NB4 (cell line): ENCODE measurements at regions not wholly inside any gene's neighbourhood (a gene's known extent, or its start where the extent isn't known, plus 50 kb on each side); places are given as distances from the start of the nearest gene placed in this dataset.

Experiments
- POLR2A ChIP-seq: IDR thresholded peaks from 2 replicates; pipeline ENCODE4 v1.6.1; 2011; ENCODE audit warnings: mild to moderate bottlenecking; ENCODE audit not compliant: insufficient read length; ENCODE audit errors: extremely low read depth
- TF ChIP-seq, protein P1 (sequence below): IDR thresholded peaks from one replicate; pipeline ENCODE4 v1.5.1; 2012; ENCODE audit warnings: low read depth, low read length

GRCh38 chr2:203651621-203652020 lies 54.8 kb upstream of the CD28 start:
- TF ChIP-seq, protein P1, sequence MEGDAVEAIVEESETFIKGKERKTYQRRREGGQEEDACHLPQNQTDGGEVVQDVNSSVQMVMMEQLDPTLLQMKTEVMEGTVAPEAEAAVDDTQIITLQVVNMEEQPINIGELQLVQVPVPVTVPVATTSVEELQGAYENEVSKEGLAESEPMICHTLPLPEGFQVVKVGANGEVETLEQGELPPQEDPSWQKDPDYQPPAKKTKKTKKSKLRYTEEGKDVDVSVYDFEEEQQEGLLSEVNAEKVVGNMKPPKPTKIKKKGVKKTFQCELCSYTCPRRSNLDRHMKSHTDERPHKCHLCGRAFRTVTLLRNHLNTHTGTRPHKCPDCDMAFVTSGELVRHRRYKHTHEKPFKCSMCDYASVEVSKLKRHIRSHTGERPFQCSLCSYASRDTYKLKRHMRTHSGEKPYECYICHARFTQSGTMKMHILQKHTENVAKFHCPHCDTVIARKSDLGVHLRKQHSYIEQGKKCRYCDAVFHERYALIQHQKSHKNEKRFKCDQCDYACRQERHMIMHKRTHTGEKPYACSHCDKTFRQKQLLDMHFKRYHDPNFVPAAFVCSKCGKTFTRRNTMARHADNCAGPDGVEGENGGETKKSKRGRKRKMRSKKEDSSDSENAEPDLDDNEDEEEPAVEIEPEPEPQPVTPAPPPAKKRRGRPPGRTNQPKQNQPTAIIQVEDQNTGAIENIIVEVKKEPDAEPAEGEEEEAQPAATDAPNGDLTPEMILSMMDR, result no peak
- no peak for TF ChIP-seq POLR2A
